H1 (cell line): ENCODE measurements at regions not wholly inside any gene's neighbourhood (a gene's known extent, or its start where the extent isn't known, plus 50 kb on each side); places are given as distances from the start of the nearest gene placed in this dataset.

Experiments
- CTCF ChIA-PET: fragments of 300-600 bp; sonication (Branson Sonifier 250); formaldehyde crosslinking; loops from one replicate; lab custom pipeline; 2021; ENCODE audit not compliant: partially characterized antibody; lab: Charles Lee
- POLR2A ChIA-PET: fragments of 300-600 bp; sonication (Branson Sonifier 250); formaldehyde crosslinking; loops from one replicate; lab custom pipeline; 2021; ENCODE audit warnings: inconsistent platforms; ENCODE audit not compliant: partially characterized antibody; lab: Charles Lee
- DNase-seq, 2 experiments: peaks; one replicate each; pipeline versions ENCODE4 v3.0.0 to v3.0.0-alpha.2; 2010 to 2022; ENCODE audit warnings: low spot score in 2 of 2, low read depth in 1 of 2, mixed read lengths in 1 of 2
- FAIRE-seq: peaks from 2 replicates; lab custom pipeline; 2011; peaks lifted over from hg19 to GRCh38; lab: Jason Lieb, UNC
- H2AFZ ChIP-seq: 2 replicates; pipeline ENCODE4 v1.8.1; 2012; ENCODE audit warnings: low read length, inconsistent platforms
- H2AK5ac ChIP-seq: 2 replicates; pipeline ENCODE4 v1.6.1; 2013; ENCODE audit warnings: low read depth, low read length
- H2BK120ac ChIP-seq: replicated peaks from 2 replicates; pipeline ENCODE3; 2013; ENCODE audit warnings: low read depth, low read length, inconsistent platforms
- H2BK12ac ChIP-seq: 2 replicates; pipeline ENCODE4 v1.6.1; 2013; ENCODE audit warnings: low read depth, low read length
- H2BK15ac ChIP-seq: 2 replicates; pipeline ENCODE4 v1.6.1; 2013; ENCODE audit warnings: low read length
- H2BK20ac ChIP-seq: 2 replicates; pipeline ENCODE4 v1.6.1; 2013; ENCODE audit warnings: low read length
- H2BK5ac ChIP-seq: 2 replicates; pipeline ENCODE4 v1.6.1; 2013; ENCODE audit warnings: low read depth, low read length
- H3K14ac ChIP-seq: 2 replicates; pipeline ENCODE4 v1.6.1; 2013; ENCODE audit warnings: inconsistent platforms; ENCODE audit not compliant: insufficient read length
- H3K18ac ChIP-seq: 2 replicates; pipeline ENCODE4 v1.6.1; 2013; ENCODE audit warnings: low read length; ENCODE audit errors: extremely low read depth
- H3K23ac ChIP-seq: 2 replicates; pipeline ENCODE4 v1.6.1; 2013; ENCODE audit warnings: inconsistent platforms; ENCODE audit not compliant: insufficient read length
- H3K23me2 ChIP-seq: 2 replicates; pipeline ENCODE4 v1.6.1; 2013; ENCODE audit warnings: low read depth, low read length
- H3K27ac ChIP-seq: 2 replicates; pipeline ENCODE4 v1.6.1; 2011; ENCODE audit warnings: low read depth, low read length, inconsistent platforms
- H3K27me3 ChIP-seq, 4 experiments: replicated peaks in 1 of 4; 1 replicate in 1 of 4; 2 replicates in 3 of 4; pipeline versions ENCODE4 v1.6.1 to v1.8.1; 2011 to 2013; ENCODE audit warnings: low read length in 3 of 4, mild to moderate bottlenecking in 3 of 4, inconsistent platforms in 2 of 4, mixed read lengths in 2 of 4, moderate library complexity in 1 of 4; ENCODE audit not compliant: control insufficient read depth in 3 of 4, insufficient read depth in 3 of 4; ENCODE audit errors: extremely low read depth in 1 of 4
- H3K36me3 ChIP-seq, 4 experiments: 2 replicates each; pipeline versions ENCODE4 v1.6.1 to v1.8.1; 2011 to 2013; ENCODE audit warnings: mild to moderate bottlenecking in 4 of 4, low read length in 3 of 4, moderate library complexity in 2 of 4, control low read depth in 1 of 4, inconsistent platforms in 1 of 4; ENCODE audit not compliant: insufficient read depth in 4 of 4, control insufficient read depth in 2 of 4
- H3K4ac ChIP-seq: replicated peaks from 2 replicates; pipeline ENCODE3; 2013; ENCODE audit warnings: low read length, low read depth, mixed read lengths, inconsistent platforms; ENCODE audit not compliant: insufficient read length
- H3K4me1 ChIP-seq, 4 experiments: replicated peaks in 1 of 4; 1 replicate in 1 of 4; 2 replicates in 3 of 4; pipeline versions ENCODE4 v1.6.1 to v1.8.1; 2011 to 2013; ENCODE audit warnings: low read length in 3 of 4, inconsistent platforms in 2 of 4, mixed read lengths in 1 of 4; ENCODE audit not compliant: insufficient read depth in 4 of 4, control insufficient read depth in 3 of 4
- H3K4me2 ChIP-seq, 2 experiments: 2 replicates each; pipeline versions ENCODE4 v1.6.1 to v1.8.1; 2011 to 2013; ENCODE audit warnings: low read depth in 2 of 2, low read length in 2 of 2, control low read depth in 1 of 2, inconsistent platforms in 1 of 2, mild to moderate bottlenecking in 1 of 2; ENCODE audit not compliant: insufficient read depth in 1 of 2
- H3K4me3 ChIP-seq, 4 experiments: fragments of 200-600, 300-600 bp in 1 of 4; sonication (generic), shearing (Covaris generic), sonication (Bioruptor Twin) in 1 of 4; 2 replicates each; pipeline versions ENCODE4 v1.5.1 to v1.8.1; 2011 to 2016; ENCODE audit warnings: low read length in 4 of 4, low read depth in 3 of 4, control low read depth in 2 of 4, inconsistent platforms in 2 of 4, mild to moderate bottlenecking in 2 of 4, mixed read lengths in 1 of 4, moderate library complexity in 1 of 4; ENCODE audit not compliant: insufficient read depth in 2 of 4; ENCODE audit errors: extremely low read depth in 1 of 4
- H3K56ac ChIP-seq: replicated peaks from 2 replicates; pipeline ENCODE3; 2013; ENCODE audit warnings: low read depth, mild to moderate bottlenecking, mixed read lengths, low read length, inconsistent platforms; ENCODE audit not compliant: insufficient read length
- H3K79me1 ChIP-seq: 2 replicates; pipeline ENCODE4 v1.6.1; 2013; ENCODE audit warnings: low read depth, low read length, control low read depth
- H3K79me2 ChIP-seq, 2 experiments: 2 replicates each; pipeline versions ENCODE4 v1.6.1 to v1.8.1; 2012 to 2013; ENCODE audit warnings: low read length in 2 of 2, mild to moderate bottlenecking in 2 of 2, inconsistent platforms in 1 of 2; ENCODE audit not compliant: insufficient read depth in 2 of 2, control insufficient read depth in 1 of 2
- H3K9ac ChIP-seq, 4 experiments: replicated peaks in 1 of 4; 1 replicate in 1 of 4; 2 replicates in 3 of 4; pipeline versions ENCODE4 v1.6.1 to v1.8.1; 2011 to 2013; ENCODE audit warnings: low read depth in 3 of 4, low read length in 3 of 4, control low read depth in 2 of 4, mild to moderate bottlenecking in 2 of 4, moderate library complexity in 2 of 4, inconsistent platforms in 1 of 4; ENCODE audit errors: extremely low read depth in 1 of 4
- H3K9me3 ChIP-seq, 2 experiments: 2 replicates each; pipeline versions ENCODE4 v1.6.1 to v1.8.1; 2012 to 2013; ENCODE audit warnings: mild to moderate bottlenecking in 2 of 2, moderate library complexity in 2 of 2, control low read depth in 1 of 2, inconsistent platforms in 1 of 2, low read depth in 1 of 2, low read length in 1 of 2, mixed read lengths in 1 of 2; ENCODE audit not compliant: insufficient read depth in 2 of 2
- H4K20me1 ChIP-seq, 2 experiments: replicated peaks in 1 of 2; 2 replicates each; pipeline versions ENCODE3 to v1.8.1; 2011 to 2013; ENCODE audit warnings: inconsistent platforms in 2 of 2, low read length in 2 of 2, mild to moderate bottlenecking in 1 of 2; ENCODE audit not compliant: insufficient read depth in 2 of 2, control insufficient read depth in 1 of 2
- H4K5ac ChIP-seq: 2 replicates; pipeline ENCODE4 v1.6.1; 2013; ENCODE audit warnings: low read length, low read depth, mixed read lengths, inconsistent platforms; ENCODE audit not compliant: insufficient read length
- H4K8ac ChIP-seq: 2 replicates; pipeline ENCODE4 v1.8.0; 2013; ENCODE audit warnings: mild to moderate bottlenecking, moderate library complexity, low read length, inconsistent platforms; ENCODE audit not compliant: insufficient read depth; ENCODE audit errors: extremely low read depth
- H4K91ac ChIP-seq: replicated peaks from 2 replicates; pipeline ENCODE3; 2013; ENCODE audit warnings: low read length, mixed read lengths, inconsistent platforms; ENCODE audit not compliant: insufficient read length
- ASH2L ChIP-seq: fragments of 200-600, 300-600 bp; sonication (generic); IDR thresholded peaks from one replicate; pipeline ENCODE4 v1.7.1; 2017; ENCODE audit warnings: low read length
- BACH1 ChIP-seq: IDR thresholded peaks from 2 replicates; pipeline ENCODE4 v1.6.1; 2012; ENCODE audit warnings: low read length, improper control_type of control experiment
- BCL11A ChIP-seq, 2 experiments: IDR thresholded peaks; one replicate each; pipeline ENCODE4 v1.6.1; 2011; ENCODE audit warnings: low read depth in 2 of 2, low read length in 2 of 2, mild to moderate bottlenecking in 2 of 2
- CTBP2 ChIP-seq: IDR thresholded peaks from 2 replicates; pipeline ENCODE4 v1.7.0; 2011; ENCODE audit warnings: borderline replicate concordance, mild to moderate bottlenecking, moderate library complexity, mixed read lengths, low read length; ENCODE audit not compliant: insufficient read depth, insufficient read length
- EP300 ChIP-seq, 2 experiments: IDR thresholded peaks; 1 replicate in 1 of 2; 2 replicates in 1 of 2; pipeline ENCODE4 v1.6.1; 2011 to 2012; ENCODE audit warnings: low read depth in 2 of 2, low read length in 2 of 2, mild to moderate bottlenecking in 2 of 2, borderline replicate concordance in 1 of 2, inconsistent platforms in 1 of 2, moderate library complexity in 1 of 2
- HDAC6 ChIP-seq: IDR thresholded peaks from one replicate; pipeline ENCODE4 v1.7.1; 2012; ENCODE audit warnings: low read depth, mild to moderate bottlenecking, inconsistent platforms, low read length, moderate library complexity
- JUN ChIP-seq: IDR thresholded peaks from 2 replicates; pipeline ENCODE4 v1.6.1; 2011; ENCODE audit warnings: low read depth, mild to moderate bottlenecking, improper control_type of control experiment, low read length
- KDM5A ChIP-seq: fragments of 200-600 bp; IDR thresholded peaks from 2 replicates; pipeline ENCODE4 v1.7.1; 2012; ENCODE audit warnings: mild to moderate bottlenecking, low read length, inconsistent platforms, mixed read lengths
- POU5F1 ChIP-seq: IDR thresholded peaks from 2 replicates; pipeline ENCODE4 v1.6.1; 2011; ENCODE audit warnings: low read depth, mild to moderate bottlenecking, low read length, moderate library complexity
- TBP ChIP-seq: IDR thresholded peaks from 2 replicates; pipeline ENCODE4 v1.6.1; 2011; ENCODE audit warnings: low read depth, low read length, improper control_type of control experiment
- TEAD4 ChIP-seq: IDR thresholded peaks from 2 replicates; pipeline ENCODE4 v1.6.1; 2012; ENCODE audit warnings: low read depth, low read length, inconsistent platforms, mixed read lengths
- USF2 ChIP-seq: IDR thresholded peaks from 2 replicates; pipeline ENCODE4 v1.6.1; 2011; ENCODE audit warnings: low read length, improper control_type of control experiment
- WGBS, 2 experiments: shearing (Covaris generic) in 1 of 2; methylation state at CpG; one replicate each; pipeline versions ENCODE4 v1.1.6 to v1.1.7; 2013 to 2015; ENCODE audit warnings: low lambda C conversion rate in 2 of 2, mixed read lengths in 2 of 2, inconsistent platforms in 1 of 2, low coverage in 1 of 2, missing lambda C conversion rate in 1 of 2; ENCODE audit not compliant: insufficient replicate concordance in 2 of 2, insufficient coverage in 1 of 2, insufficient read length in 1 of 2; ENCODE audit errors: extremely low coverage in 1 of 2, missing lambda C conversion rate in 1 of 2; 5-methylcytosine and 5-hydroxymethylcytosine counted together

GRCh38 chr20:24805456-24806238, 143.4 kb upstream of the CST7 start:
- Histone ChIP-seq H3K4me2 (no peak overlapping the region), H3K23me2 (no peaks in the 10 kb centered on the region), H3K4me3 (no peak overlapping the region), H2AK5ac (no peak overlapping the region), H3K27ac (no peak overlapping the region), H2BK120ac (no peak overlapping the region), H2AFZ (no peak overlapping the region), H3K14ac (no peak overlapping the region), H2BK15ac (no peak overlapping the region), H3K27me3 (no peaks in the 10 kb centered on the region), H3K18ac (no peak overlapping the region), H3K23ac (no peak overlapping the region), H2BK20ac (no peak overlapping the region), H3K36me3 (no peaks in the 10 kb centered on the region), H3K79me2 (no peaks in the 10 kb centered on the region), H3K56ac (no peak overlapping the region), H3K9ac (no peak overlapping the region), H2BK12ac (no peak overlapping the region), H4K91ac (no peak overlapping the region), H4K20me1 (no peaks in the 10 kb centered on the region), H2BK5ac (no peak overlapping the region), H4K5ac (no peak overlapping the region), H3K4ac (no peak overlapping the region), H3K9me3 (no peaks in the 10 kb centered on the region), H3K79me1 (no peaks in the 10 kb centered on the region), H3K4me1 (no peaks in the 10 kb centered on the region), H4K8ac (no peak overlapping the region)
- no peak for DNase-seq
- ChIA-PET POLR2A (no interaction called here), CTCF (interaction anchor here (1.0 to 1.2 kb wide), 2 partner anchors 10 to 125 kb away, joined by 3 read pairs; no protein-coding TSS in a partner anchor)
- FAIRE-seq: no peak
- WGBS, 2 experiments: 91% methylated on average over 10 of the region's 11 CpGs; no CpG with 5 or more reads in 1 of the 2 experiments
- TF ChIP-seq TEAD4: no peak
- no peak for TF ChIP-seq CTBP2
- TF ChIP-seq JUN: no peak
- TF ChIP-seq BCL11A (IDR thresholded peaks at IDR 0.05; ENCODE audit: low read depth in 2 of 2, low read length in 2 of 2): no peak
- TF ChIP-seq POU5F1: no peak
- no peak for TF ChIP-seq BACH1
- no peak for TF ChIP-seq KDM5A
- TF ChIP-seq HDAC6: no peak
- no peak for TF ChIP-seq ASH2L
- TF ChIP-seq EP300 (IDR thresholded peaks at IDR 0.05; ENCODE audit: borderline replicate concordance in 1 of 2, low read depth in 2 of 2, low read length in 2 of 2): no peak
- TF ChIP-seq TBP: no peak
- TF ChIP-seq USF2: no peak
